ENCODE measurements at regions not wholly inside any gene's neighbourhood (a gene's known extent, or its start where the extent isn't known, plus 50 kb on each side); places are given as distances from the start of the nearest gene placed in this dataset.

GRCh38 chr4:32841217-32841616 lies 2121.0 kb downstream of the PCDH7 start:
- H3K27me3 Mint-ChIP-seq (ENCODE audit: insufficient read depth, unreplicated experiment) = no peaks in the 10 kb centered on the region
- intact Hi-C loops (cut with micrococcal nuclease) = no loop called here
- ChIA-PET POLR2A (no interaction called here), CTCF (no interaction called here)
- H3K4me1 Mint-ChIP-seq (ENCODE audit: insufficient read depth, unreplicated experiment) = no peaks in the 10 kb centered on the region
- H3K27ac Mint-ChIP-seq (ENCODE audit: low read depth, unreplicated experiment) = no peak overlapping the region
- no TSS peak for BruUV-seq (replicated peaks)
- no peaks in the 10 kb centered on the region for H3K36me3 Mint-ChIP-seq (ENCODE audit: insufficient read depth, unreplicated experiment)
- H3K9me3 Mint-ChIP-seq (ENCODE audit: unreplicated experiment) = no peaks in the 10 kb centered on the region
- no peak for TF ChIP-seq CTCF (IDR thresholded peaks at IDR 0.05; ENCODE audit: unreplicated experiment)
- H3K4me3 Mint-ChIP-seq (ENCODE audit: unreplicated experiment) = no peak overlapping the region
- DNase-seq (ENCODE audit: unreplicated experiment) = no peak

- H3K36me3 Mint-ChIP-seq (ENCODE audit: insufficient read depth, unreplicated experiment) = no peaks in the 10 kb centered on the region
- CTCF ChIA-PET = interaction anchor here (0.6 kb wide), 1 partner anchor 152 kb away, joined by 3 read pairs; no protein-coding TSS in a partner anchor
- no peak overlapping the region for H3K27ac Mint-ChIP-seq (ENCODE audit: low read depth, unreplicated experiment)
- H3K27me3 Mint-ChIP-seq (ENCODE audit: insufficient read depth, unreplicated experiment) = no peaks in the 10 kb centered on the region
- H3K4me1 Mint-ChIP-seq (ENCODE audit: insufficient read depth, unreplicated experiment) = no peaks in the 10 kb centered on the region
- POLR2A ChIA-PET = interaction anchor here (0.6 to 0.9 kb wide), 2 partner anchors 10 to 256 kb away, joined by 3 read pairs; no protein-coding TSS in a partner anchor
- peak; percentile 51 for DNase-seq (ENCODE audit: unreplicated experiment)
- intact Hi-C loops (cut with micrococcal nuclease) = no loop called here
- no peaks in the 10 kb centered on the region for H3K9me3 Mint-ChIP-seq (ENCODE audit: unreplicated experiment)
- no TSS peak for BruUV-seq (replicated peaks)
- H3K4me3 Mint-ChIP-seq (ENCODE audit: unreplicated experiment) = no peak overlapping the region
- no peak for TF ChIP-seq CTCF (IDR thresholded peaks at IDR 0.05; ENCODE audit: unreplicated experiment)
Observed at GRCh38 chr4:32847461-32847860, 2127.3 kb downstream of the PCDH7 start.

GRCh38 chr4:32855622-32856021 lies 2135.5 kb downstream of the PCDH7 start:
- Mint-ChIP-seq H3K27ac (ENCODE audit: low read depth, unreplicated experiment) (no peak overlapping the region), H3K4me1 (ENCODE audit: insufficient read depth, unreplicated experiment) (peaks cover 6% of the 10 kb centered on the region), H3K36me3 (ENCODE audit: insufficient read depth, unreplicated experiment) (no peaks in the 10 kb centered on the region), H3K4me3 (ENCODE audit: unreplicated experiment) (no peak overlapping the region), H3K27me3 (ENCODE audit: insufficient read depth, unreplicated experiment) (no peaks in the 10 kb centered on the region), H3K9me3 (ENCODE audit: unreplicated experiment) (peaks cover 8% of the 10 kb centered on the region)
- ChIA-PET POLR2A (interaction anchor here (0.6 kb wide), 1 partner anchor 144 kb away, joined by 3 read pairs; no protein-coding TSS in a partner anchor), CTCF (no interaction called here)
- no TSS peak for BruUV-seq (replicated peaks)
- no peak for TF ChIP-seq CTCF (IDR thresholded peaks at IDR 0.05; ENCODE audit: unreplicated experiment)
- intact Hi-C loops (cut with micrococcal nuclease) = no loop called here
- no peak for DNase-seq (ENCODE audit: unreplicated experiment)

DNA sequence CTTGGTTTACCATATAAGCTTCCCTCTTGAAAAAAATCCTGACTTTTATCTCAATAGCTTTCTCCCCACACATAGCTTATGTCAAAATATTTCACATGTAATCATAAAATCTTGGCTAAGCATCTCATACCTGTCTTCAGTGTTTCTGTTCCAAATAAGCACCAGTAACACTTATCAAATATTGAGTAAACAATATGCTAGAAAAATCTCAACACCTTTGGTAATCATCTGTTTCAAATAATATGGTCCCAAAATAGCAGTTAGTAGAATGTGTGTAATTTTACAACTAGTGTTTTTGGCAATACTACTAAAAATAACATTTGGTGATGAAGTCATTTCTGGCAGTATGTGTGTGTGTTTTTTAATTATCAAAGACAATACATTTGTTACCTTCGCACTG lies 2138.2 kb downstream of the PCDH7 start:
- POLR2A ChIA-PET = interaction anchor here (0.7 to 1.5 kb wide), 4 partner anchors 11 to 1748 kb away, joined by 3 read pairs; no protein-coding TSS in a partner anchor
- CTCF ChIA-PET = no interaction called here
- Mint-ChIP-seq H3K9me3 (ENCODE audit: unreplicated experiment) (peaks cover 8% of the 10 kb centered on the region), H3K27ac (ENCODE audit: low read depth, unreplicated experiment) (peak overlapping the region; percentile 77), H3K4me3 (ENCODE audit: unreplicated experiment) (no peak overlapping the region), H3K36me3 (ENCODE audit: insufficient read depth, unreplicated experiment) (no peaks in the 10 kb centered on the region), H3K4me1 (ENCODE audit: insufficient read depth, unreplicated experiment) (peaks cover 6% of the 10 kb centered on the region), H3K27me3 (ENCODE audit: insufficient read depth, unreplicated experiment) (no peaks in the 10 kb centered on the region)
- no TSS peak for BruUV-seq (replicated peaks)
- no peak for TF ChIP-seq CTCF (IDR thresholded peaks at IDR 0.05; ENCODE audit: unreplicated experiment)
- no peak for DNase-seq (ENCODE audit: unreplicated experiment)
- intact Hi-C loops (cut with micrococcal nuclease) = no loop called here

All from MCF 10A (cell line).